Mucosa of descending colon (tissue), 3 donors: ENCODE measurements at regions not wholly inside any gene's neighbourhood (a gene's known extent, or its start where the extent isn't known, plus 50 kb on each side); places are given as distances from the start of the nearest gene placed in this dataset.

Experiments
- ATAC-seq: fragments of 200-7000 bp; cut with Tn5 transposase; one replicate; pipeline ENCODE4 v1.9.1; 2020; ENCODE audit warnings: mild to moderate bottlenecking, moderate library complexity
- DNase-seq, 3 donors: peaks; one replicate each; pipeline ENCODE4 v3.0.0-alpha.2; 2020
- H3K36me3 ChIP-seq: fragments of 200-600 bp; one replicate; pipeline ENCODE4 v1.8.0; 2021; ENCODE audit warnings: low read depth, mild to moderate bottlenecking
- H3K4me1 ChIP-seq: fragments of 200-600 bp; one replicate; pipeline ENCODE4 v1.8.0; 2021; ENCODE audit warnings: low read depth, mild to moderate bottlenecking
- H3K4me3 ChIP-seq: fragments of 200-600 bp; one replicate; pipeline ENCODE4 v1.8.0; 2021; ENCODE audit warnings: mild to moderate bottlenecking
- H3K9me3 ChIP-seq: fragments of 200-600 bp; one replicate; pipeline ENCODE4 v1.8.0; 2021; ENCODE audit warnings: mild to moderate bottlenecking
- CTCF ChIP-seq: fragments of 200-600 bp; IDR thresholded peaks from one replicate; pipeline ENCODE4 v1.8.0; 2022; ENCODE audit warnings: antibody characterized with exemption, mild to moderate bottlenecking
- intact Hi-C, 2 donors: fragments of 100-400 bp; cut with DNase I in 1 of 2; cut with micrococcal nuclease in 1 of 2; formaldehyde crosslinking; loops; one replicate each; pipeline versions ENCODE4 v1.11.0 to v1.11.1; 2022; cut with DNase I, micrococcal nuclease
- donor health status: DM: no; HTN: no; CAD: no; lungs with moderate emphysema.
- donor health status: DM: no; HTN: no; CAD: no.
- donor health status: DM: no; HTN: yes; CAD: no.

GRCh38 chrX:39753293-39753996, 344.3 kb downstream of the BCOR start:
- no peaks in the 10 kb centered on the region for H3K36me3 ChIP-seq
- ATAC-seq (peak; percentile 41), DNase-seq (no peak)
- peaks cover 6% of the 10 kb centered on the region for H3K4me1 ChIP-seq
- intact Hi-C loops, result no loop called here
- no peak overlapping the region for H3K4me3 ChIP-seq
- no peaks in the 10 kb centered on the region for H3K9me3 ChIP-seq
- TF ChIP-seq CTCF, result no peak

GRCh38 chrX:39755143-39756032, 342.4 kb downstream of the BCOR start:
- Histone ChIP-seq H3K9me3 (no peaks in the 10 kb centered on the region), H3K4me3 (no peak overlapping the region), H3K36me3 (no peaks in the 10 kb centered on the region), H3K4me1 (peaks cover 9% of the 10 kb centered on the region)
- intact Hi-C loops, result no loop called here
- no peak for TF ChIP-seq CTCF
- ATAC-seq (peak; percentile 86), DNase-seq (peak; percentile 73 to 83 (median 81))

GRCh38 chrX:39756086-39756883, 341.5 kb downstream of the BCOR start:
- TF ChIP-seq CTCF, result no peak
- ATAC-seq (no peak), DNase-seq (no peak)
- Histone ChIP-seq H3K36me3 (no peaks in the 10 kb centered on the region), H3K4me1 (peaks cover 10% of the 10 kb centered on the region), H3K4me3 (no peak overlapping the region), H3K9me3 (no peaks in the 10 kb centered on the region)
- intact Hi-C loops, result no loop called here

- no peak for ATAC-seq
These were observed 339.8 kb downstream of the BCOR start for GRCh38 chrX:39757971-39758370.

More at GRCh38 chrX:39757971-39758370, 339.8 kb downstream of the BCOR start:
- Histone ChIP-seq H3K9me3 (no peaks in the 10 kb centered on the region), H3K36me3 (no peaks in the 10 kb centered on the region), H3K4me3 (no peak overlapping the region), H3K4me1 (peaks cover 10% of the 10 kb centered on the region)
- intact Hi-C loops, result no loop called here
- TF ChIP-seq CTCF, result no peak
- no peak for DNase-seq
